ACC112 (cell line): ENCODE measurements at regions not wholly inside any gene's neighbourhood (a gene's known extent, or its start where the extent isn't known, plus 50 kb on each side); places are given as distances from the start of the nearest gene placed in this dataset.
A peak's percentile ranks its signal among the peaks of the same experiment; 100 is the strongest.

Experiments
- H2AFZ ChIP-seq: fragments of 200-600 bp; sonication (generic); one replicate; pipeline ENCODE4 v1.6.0; 2017; ENCODE audit warnings: antibody characterized with exemption, low read length; ENCODE audit not compliant: unreplicated experiment
- H3K27ac ChIP-seq: fragments of 200-600 bp; sonication (generic); 2 replicates; pipeline ENCODE4 v1.5.1; 2014; ENCODE audit warnings: low read depth, mild to moderate bottlenecking, antibody characterized with exemption, low read length, moderate library complexity
- H3K27me3 ChIP-seq: fragments of 200-600 bp; sonication (generic); 2 replicates; pipeline ENCODE4 v1.6.1; 2014; ENCODE audit warnings: mild to moderate bottlenecking, antibody characterized with exemption, low read length, moderate library complexity, mixed read lengths; ENCODE audit not compliant: insufficient read depth
- H3K36me3 ChIP-seq: fragments of 200-600 bp; sonication (generic); 2 replicates; pipeline ENCODE4 v1.6.1; 2016; ENCODE audit warnings: mild to moderate bottlenecking, antibody characterized with exemption, low read length, moderate library complexity, mixed read lengths; ENCODE audit not compliant: insufficient read depth
- H3K4me1 ChIP-seq: fragments of 200-600 bp; sonication (generic); one replicate; pipeline ENCODE4 v1.6.1; 2016; ENCODE audit warnings: low read length, mixed read lengths; ENCODE audit not compliant: insufficient read depth, unreplicated experiment, control insufficient read depth
- H3K4me3 ChIP-seq: fragments of 200-600 bp; sonication (generic); 2 replicates; pipeline ENCODE4 v1.5.1; 2014; ENCODE audit warnings: mild to moderate bottlenecking, low read depth, low read length
- H3K79me2 ChIP-seq: fragments of 200-600 bp; sonication (generic); one replicate; pipeline ENCODE4 v1.6.0; 2016; ENCODE audit warnings: low read length; ENCODE audit not compliant: control insufficient read depth, unreplicated experiment, insufficient read depth

- no peak overlapping the region for H3K4me3 ChIP-seq
- no peaks in the 10 kb centered on the region for H3K36me3 ChIP-seq
- no peaks in the 10 kb centered on the region for H3K4me1 ChIP-seq
- H2AFZ ChIP-seq = no peak overlapping the region
- H3K79me2 ChIP-seq = no peaks in the 10 kb centered on the region
- H3K27me3 ChIP-seq = peaks cover 45% of the 10 kb centered on the region
- H3K27ac ChIP-seq = no peak overlapping the region
Observed at GRCh38 chr4:122516376-122516775, 59.9 kb upstream of the IL2 start.

GRCh38 chr4:122514671-122515070 is 58.1 kb upstream of the IL2 start:
- H3K27me3 ChIP-seq = peaks cover 45% of the 10 kb centered on the region
- no peak overlapping the region for H2AFZ ChIP-seq
- H3K79me2 ChIP-seq = no peaks in the 10 kb centered on the region
- no peaks in the 10 kb centered on the region for H3K4me1 ChIP-seq
- no peak overlapping the region for H3K27ac ChIP-seq
- H3K4me3 ChIP-seq = no peak overlapping the region
- H3K36me3 ChIP-seq = no peaks in the 10 kb centered on the region

GRCh38 chr4:122512430-122512829 is 55.9 kb upstream of the IL2 start:
- Histone ChIP-seq H2AFZ (no peak overlapping the region), H3K4me3 (no peak overlapping the region), H3K36me3 (no peaks in the 10 kb centered on the region), H3K27me3 (peaks cover 50% of the 10 kb centered on the region), H3K4me1 (no peaks in the 10 kb centered on the region), H3K27ac (no peak overlapping the region), H3K79me2 (no peaks in the 10 kb centered on the region)

- no peaks in the 10 kb centered on the region for H3K79me2 ChIP-seq
- no peak overlapping the region for H2AFZ ChIP-seq
- no peak overlapping the region for H3K27ac ChIP-seq
- peaks cover 45% of the 10 kb centered on the region for H3K27me3 ChIP-seq
- H3K4me3 ChIP-seq = peak overlapping the region; percentile 7; the same call in 1 of the 2 replicates
- no peaks in the 10 kb centered on the region for H3K4me1 ChIP-seq
- H3K36me3 ChIP-seq = no peaks in the 10 kb centered on the region
Observed at GRCh38 chr4:122508083-122508482, 51.6 kb upstream of the IL2 start.
